Gastroesophageal sphincter (tissue), 3 donors: ENCODE measurements at regions not wholly inside any gene's neighbourhood (a gene's known extent, or its start where the extent isn't known, plus 50 kb on each side); places are given as distances from the start of the nearest gene placed in this dataset.

Experiments used
- CTCF ChIP-seq, 4 experiments: fragments of 200-600 bp in 2 of 4; fragments of 450-650 bp in 2 of 4; sonication (generic) in 1 of 4; IDR thresholded peaks; one replicate each; pipeline ENCODE4 v1.5.1; 2017 to 2019; ENCODE audit warnings: antibody characterized with exemption in 4 of 4, mild to moderate bottlenecking in 2 of 4, moderate library complexity in 2 of 4
- EP300 ChIP-seq: sonication (generic); formaldehyde crosslinking; IDR thresholded peaks from one replicate; pipeline ENCODE4 v1.6.1; 2017; ENCODE audit warnings: antibody characterized with exemption, mild to moderate bottlenecking
- POLR2AphosphoS5 ChIP-seq: sonication (generic); formaldehyde crosslinking; IDR thresholded peaks from one replicate; pipeline ENCODE4 v1.6.1; 2017; ENCODE audit warnings: antibody characterized with exemption

GRCh38 chr12:14193639-14194038 lies 171.8 kb upstream of the ATF7IP start:
- TF ChIP-seq EP300, result no peak
- no peak for TF ChIP-seq POLR2AphosphoS5
- no peak for TF ChIP-seq CTCF (IDR thresholded peaks at IDR 0.05)
